Natural killer cell (primary cell): ENCODE measurements at regions not wholly inside any gene's neighbourhood (a gene's known extent, or its start where the extent isn't known, plus 50 kb on each side); places are given as distances from the start of the nearest gene placed in this dataset.

Experiments used
- ATAC-seq, 3 donors: fragments of 150-1000 bp in 2 of 3; fragments of 200-7000 bp in 1 of 3; cut with Tn5 transposase; 1 replicate in 1 of 3; 2 replicates in 2 of 3; pipeline ENCODE4 v1.10.0; 2021; ENCODE audit warnings: mild to moderate bottlenecking in 2 of 3, moderate library complexity in 2 of 3
- DNase-seq, 2 donors: peaks; one replicate each; pipeline versions ENCODE4 v3.0.0 to v3.0.0-alpha.2; 2013 to 2021; ENCODE audit warnings: mixed read lengths in 1 of 2
- H3K27ac ChIP-seq: one replicate; pipeline ENCODE4 v1.5.1; 2013; ENCODE audit warnings: mild to moderate bottlenecking, low read length
- H3K27me3 ChIP-seq: one replicate; pipeline ENCODE4 v1.6.1; 2013; ENCODE audit warnings: low read length; ENCODE audit not compliant: control insufficient read depth, insufficient read depth
- H3K36me3 ChIP-seq: one replicate; pipeline ENCODE4 v1.6.1; 2013; ENCODE audit warnings: low read length; ENCODE audit not compliant: control insufficient read depth, insufficient read depth
- H3K4me1 ChIP-seq: one replicate; pipeline ENCODE4 v1.6.1; 2013; ENCODE audit warnings: low read length; ENCODE audit not compliant: control insufficient read depth, insufficient read depth
- H3K4me3 ChIP-seq: one replicate; pipeline ENCODE4 v1.5.1; 2013; ENCODE audit warnings: low read length
- H3K9me3 ChIP-seq: one replicate; pipeline ENCODE4 v1.6.1; 2013; ENCODE audit warnings: low read length; ENCODE audit not compliant: control insufficient read depth, insufficient read depth
- H3K27ac Mint-ChIP-seq, 2 donors: one replicate each; pipeline ENCODE4 v1.8.0; 2022; ENCODE audit warnings: mild to moderate bottlenecking in 2 of 2, mixed read lengths in 2 of 2, moderate library complexity in 1 of 2
- H3K27me3 Mint-ChIP-seq, 2 donors: one replicate each; pipeline ENCODE4 v1.8.0; 2022; ENCODE audit warnings: low read depth in 2 of 2, mixed read lengths in 2 of 2
- H3K36me3 Mint-ChIP-seq: one replicate; pipeline ENCODE4 v1.8.0; 2022; ENCODE audit warnings: mixed read lengths
- H3K4me1 Mint-ChIP-seq, 2 donors: one replicate each; pipeline ENCODE4 v1.8.0; 2022; ENCODE audit warnings: mixed read lengths in 2 of 2
- H3K4me3 Mint-ChIP-seq: one replicate; pipeline ENCODE4 v1.8.0; 2022; ENCODE audit warnings: mild to moderate bottlenecking, moderate library complexity, mixed read lengths
- H3K9me3 Mint-ChIP-seq, 2 donors: one replicate each; pipeline ENCODE4 v1.8.0; 2022; ENCODE audit warnings: mixed read lengths in 2 of 2
- WGBS: methylation state at CpG from one replicate; pipeline ENCODE4 v1.1.7; 2013; ENCODE audit warnings: missing lambda C conversion rate; ENCODE audit not compliant: insufficient coverage; 5-methylcytosine and 5-hydroxymethylcytosine counted together
- intact Hi-C: fragments of 100-400 bp; cut with micrococcal nuclease; formaldehyde crosslinking; loops from one replicate; pipeline ENCODE4 v1.14.2; 2022
- TF ChIP-seq, protein P1 (sequence below): fragments of 200-600 bp; IDR thresholded peaks from one replicate; pipeline ENCODE4 v1.8.0; 2022; ENCODE audit warnings: antibody characterized with exemption

DNA sequence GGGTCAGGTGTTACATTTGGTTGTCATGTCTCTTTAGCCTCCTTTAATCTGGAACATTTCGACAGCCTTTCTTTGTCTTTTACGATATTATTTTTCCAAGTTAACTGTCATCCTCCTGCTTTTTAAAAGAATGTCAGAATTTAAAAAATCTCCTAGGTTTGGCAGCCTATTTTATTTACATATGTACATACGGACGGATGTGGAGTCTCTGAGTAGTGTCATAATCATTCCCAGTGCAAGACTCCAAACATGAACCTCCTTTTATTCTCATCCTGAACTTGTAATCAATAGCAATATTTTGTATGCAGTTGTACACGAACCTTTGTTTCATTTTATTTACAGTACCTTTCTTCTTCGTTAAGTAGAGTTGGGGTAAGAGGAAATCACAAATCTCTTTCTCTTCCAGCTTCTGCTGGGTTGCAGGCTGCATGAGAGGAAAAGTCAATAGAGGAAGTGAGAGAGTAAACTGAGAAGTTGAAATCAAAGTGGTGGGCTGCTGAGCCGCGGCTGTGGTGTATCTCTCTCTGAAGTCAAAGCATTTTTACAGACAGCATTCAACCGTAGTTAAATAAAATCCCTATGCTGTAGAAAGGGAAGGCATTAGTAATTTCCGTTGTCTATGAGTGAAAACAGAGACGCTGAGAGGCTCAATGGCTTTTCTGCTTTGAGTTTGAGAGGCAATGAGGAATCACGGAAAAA is 53.9 kb upstream of the RPS6KA3 start:
- Mint-ChIP-seq H3K9me3 (no peaks in the 10 kb centered on the region), H3K4me1 (peaks cover 11 to 16% of the 10 kb centered on the region in 2 donors), H3K27me3 (peaks cover 0 to 3% of the 10 kb centered on the region in 2 donors), H3K27ac (peak overlapping the region in 1 of 2 donors; percentile 66), H3K36me3 (no peaks in the 10 kb centered on the region), H3K4me3 (peak overlapping the region; percentile 14)
- no peaks in the 10 kb centered on the region for H3K9me3 ChIP-seq
- ATAC-seq (peak in 1 of 3 donors; percentile 45), DNase-seq (peak in 1 of 2 donors; percentile 38)
- WGBS = 7% methylated on average over 3 of the region's 12 CpGs
- TF ChIP-seq, protein P1, sequence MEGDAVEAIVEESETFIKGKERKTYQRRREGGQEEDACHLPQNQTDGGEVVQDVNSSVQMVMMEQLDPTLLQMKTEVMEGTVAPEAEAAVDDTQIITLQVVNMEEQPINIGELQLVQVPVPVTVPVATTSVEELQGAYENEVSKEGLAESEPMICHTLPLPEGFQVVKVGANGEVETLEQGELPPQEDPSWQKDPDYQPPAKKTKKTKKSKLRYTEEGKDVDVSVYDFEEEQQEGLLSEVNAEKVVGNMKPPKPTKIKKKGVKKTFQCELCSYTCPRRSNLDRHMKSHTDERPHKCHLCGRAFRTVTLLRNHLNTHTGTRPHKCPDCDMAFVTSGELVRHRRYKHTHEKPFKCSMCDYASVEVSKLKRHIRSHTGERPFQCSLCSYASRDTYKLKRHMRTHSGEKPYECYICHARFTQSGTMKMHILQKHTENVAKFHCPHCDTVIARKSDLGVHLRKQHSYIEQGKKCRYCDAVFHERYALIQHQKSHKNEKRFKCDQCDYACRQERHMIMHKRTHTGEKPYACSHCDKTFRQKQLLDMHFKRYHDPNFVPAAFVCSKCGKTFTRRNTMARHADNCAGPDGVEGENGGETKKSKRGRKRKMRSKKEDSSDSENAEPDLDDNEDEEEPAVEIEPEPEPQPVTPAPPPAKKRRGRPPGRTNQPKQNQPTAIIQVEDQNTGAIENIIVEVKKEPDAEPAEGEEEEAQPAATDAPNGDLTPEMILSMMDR = no peak
- no peaks in the 10 kb centered on the region for H3K27me3 ChIP-seq
- peak overlapping the region; percentile 30 for H3K27ac ChIP-seq
- intact Hi-C loops = no loop called here
- no peaks in the 10 kb centered on the region for H3K36me3 ChIP-seq
- no peak overlapping the region for H3K4me3 ChIP-seq
- H3K4me1 ChIP-seq = peaks cover 8% of the 10 kb centered on the region

- H3K36me3 Mint-ChIP-seq = no peaks in the 10 kb centered on the region
- DNase-seq (no peak), ATAC-seq (no peak)
- H3K27me3 Mint-ChIP-seq = peaks cover 0 to 3% of the 10 kb centered on the region in 2 donors
- H3K36me3 ChIP-seq = no peaks in the 10 kb centered on the region
- 100% methylated on average over 2 of the region's 4 CpGs for WGBS
- peaks cover 8% of the 10 kb centered on the region for H3K4me1 ChIP-seq
- H3K9me3 Mint-ChIP-seq = no peaks in the 10 kb centered on the region
- peaks cover 11 to 16% of the 10 kb centered on the region in 2 donors for H3K4me1 Mint-ChIP-seq
- TF ChIP-seq, protein P1 = no peak
- no peaks in the 10 kb centered on the region for H3K9me3 ChIP-seq
- H3K4me3 ChIP-seq = no peak overlapping the region
- intact Hi-C loops = no loop called here
- H3K27ac ChIP-seq = no peak overlapping the region
- H3K4me3 Mint-ChIP-seq = no peak overlapping the region
- no peak overlapping the region for H3K27ac Mint-ChIP-seq
- H3K27me3 ChIP-seq = no peaks in the 10 kb centered on the region
These were observed 52.3 kb upstream of the RPS6KA3 start for GRCh38 chrX:20319054-20319453.

DNA sequence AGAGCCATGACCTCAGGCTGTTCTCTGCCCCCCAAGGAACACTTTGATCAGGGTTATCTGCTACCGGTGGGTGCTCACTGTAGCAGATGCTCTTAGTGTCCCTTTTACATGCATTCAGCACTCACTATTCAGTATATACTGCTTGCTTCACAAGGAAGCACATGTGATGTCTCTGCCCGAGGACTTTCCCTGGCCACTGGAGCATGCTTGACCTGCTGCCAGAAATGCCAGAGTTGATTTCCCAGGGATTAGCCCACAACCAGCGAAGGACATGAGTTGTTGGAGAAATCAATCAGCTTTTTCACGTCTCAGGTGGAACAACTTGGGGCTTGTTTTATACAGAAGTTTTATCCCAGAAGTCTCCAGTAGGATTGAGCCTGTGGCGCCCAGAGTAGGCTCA is 51.2 kb upstream of the RPS6KA3 start:
- DNase-seq (no peak), ATAC-seq (no peak)
- no peaks in the 10 kb centered on the region for H3K9me3 Mint-ChIP-seq
- peaks cover 8% of the 10 kb centered on the region for H3K4me1 ChIP-seq
- intact Hi-C loops = no loop called here
- no peaks in the 10 kb centered on the region for H3K9me3 ChIP-seq
- H3K27ac Mint-ChIP-seq = no peak overlapping the region
- no peak overlapping the region for H3K4me3 ChIP-seq
- H3K4me3 Mint-ChIP-seq = no peak overlapping the region
- no peaks in the 10 kb centered on the region for H3K36me3 Mint-ChIP-seq
- no peaks in the 10 kb centered on the region for H3K27me3 ChIP-seq
- H3K27ac ChIP-seq = no peak overlapping the region
- H3K36me3 ChIP-seq = no peaks in the 10 kb centered on the region
- 99% methylated on average over 5 of the region's 5 CpGs for WGBS
- TF ChIP-seq, protein P1 = no peak
- peaks cover 11 to 16% of the 10 kb centered on the region in 2 donors for H3K4me1 Mint-ChIP-seq
- peaks cover 0 to 3% of the 10 kb centered on the region in 2 donors for H3K27me3 Mint-ChIP-seq
